SK-N-MC (cell line): ENCODE measurements at regions not wholly inside any gene's neighbourhood (a gene's known extent, or its start where the extent isn't known, plus 50 kb on each side); places are given as distances from the start of the nearest gene placed in this dataset.

ENCODE experiments used
- EZH2 ChIP-seq: fragments of 200-600 bp; sonication (generic); IDR thresholded peaks from one replicate; pipeline ENCODE4 v1.6.1; 2017; ENCODE audit warnings: antibody characterized with exemption
- POLR2AphosphoS5 ChIP-seq: IDR thresholded peaks from 2 replicates; pipeline ENCODE4 v1.6.1; 2012; ENCODE audit warnings: mild to moderate bottlenecking, low read depth, low read length, borderline replicate concordance

- TF ChIP-seq POLR2AphosphoS5 (no peak), EZH2 (no peak)
Observed at GRCh38 chrX:39788521-39788920, 309.2 kb downstream of the BCOR start.
